NT2/D1 (cell line): ENCODE measurements at regions not wholly inside any gene's neighbourhood (a gene's known extent, or its start where the extent isn't known, plus 50 kb on each side); places are given as distances from the start of the nearest gene placed in this dataset.

ENCODE experiments used
- DNase-seq: peaks from one replicate; pipeline ENCODE4 v3.0.0-alpha.2; 2011; ENCODE audit warnings: low read depth, low spot score
- H3K27me3 ChIP-seq: 2 replicates; pipeline ENCODE4 v1.6.0; 2011; ENCODE audit warnings: mild to moderate bottlenecking; ENCODE audit not compliant: insufficient read length, insufficient read depth
- H3K36me3 ChIP-seq: 2 replicates; pipeline ENCODE4 v1.6.1; 2011; ENCODE audit warnings: mild to moderate bottlenecking, low read length, mixed read lengths; ENCODE audit not compliant: insufficient read depth, insufficient read length
- H3K4me1 ChIP-seq: 2 replicates; pipeline ENCODE4 v1.5.1; 2011; ENCODE audit not compliant: insufficient read depth, insufficient read length
- H3K4me3 ChIP-seq: 2 replicates; pipeline ENCODE4 v1.5.1; 2011; ENCODE audit warnings: low read depth; ENCODE audit not compliant: insufficient read length
- H3K9ac ChIP-seq: 2 replicates; pipeline ENCODE4 v1.6.0; 2011; ENCODE audit warnings: low read depth; ENCODE audit not compliant: insufficient read length
- H3K9me3 ChIP-seq: 2 replicates; pipeline ENCODE4 v1.5.1; 2011; ENCODE audit warnings: mild to moderate bottlenecking, low read length; ENCODE audit not compliant: insufficient read depth
- SUZ12 ChIP-seq: IDR thresholded peaks from 2 replicates; pipeline ENCODE4 v1.6.1; 2011; ENCODE audit not compliant: insufficient read length, insufficient read depth; ENCODE audit errors: extremely low read depth
- YY1 ChIP-seq: IDR thresholded peaks from 2 replicates; pipeline ENCODE4 v1.6.1; 2011; ENCODE audit not compliant: insufficient read length, insufficient read depth
- ZNF274 ChIP-seq: IDR thresholded peaks from 2 replicates; pipeline ENCODE4 v1.6.1; 2011; ENCODE audit warnings: mild to moderate bottlenecking, low read depth, low read length

DNA sequence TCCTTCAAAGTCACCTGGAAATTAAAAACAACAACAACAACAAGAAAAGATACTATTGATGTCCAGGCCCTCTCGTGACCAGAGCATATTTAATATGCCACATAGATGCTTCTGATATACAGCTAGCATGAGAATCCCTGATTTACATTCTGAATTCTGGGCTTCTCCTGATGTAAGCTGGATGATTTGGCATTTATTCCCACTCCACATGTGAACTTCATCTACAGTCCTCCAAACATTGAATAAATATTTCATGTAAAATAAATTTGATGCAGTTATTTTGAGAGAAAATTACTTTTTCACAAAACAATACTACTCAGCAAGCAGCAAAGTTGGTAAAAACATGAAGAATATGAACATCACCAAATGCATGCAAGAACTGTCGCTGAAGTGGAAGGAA, 453.2 kb upstream of the SETBP1 start:
- Histone ChIP-seq H3K27me3 (no peaks in the 10 kb centered on the region), H3K4me3 (no peak overlapping the region), H3K36me3 (no peaks in the 10 kb centered on the region), H3K9ac (no peak overlapping the region), H3K4me1 (no peaks in the 10 kb centered on the region), H3K9me3 (no peaks in the 10 kb centered on the region)
- no peak for DNase-seq
- TF ChIP-seq ZNF274: no peak
- no peak for TF ChIP-seq SUZ12
- TF ChIP-seq YY1: no peak

DNA sequence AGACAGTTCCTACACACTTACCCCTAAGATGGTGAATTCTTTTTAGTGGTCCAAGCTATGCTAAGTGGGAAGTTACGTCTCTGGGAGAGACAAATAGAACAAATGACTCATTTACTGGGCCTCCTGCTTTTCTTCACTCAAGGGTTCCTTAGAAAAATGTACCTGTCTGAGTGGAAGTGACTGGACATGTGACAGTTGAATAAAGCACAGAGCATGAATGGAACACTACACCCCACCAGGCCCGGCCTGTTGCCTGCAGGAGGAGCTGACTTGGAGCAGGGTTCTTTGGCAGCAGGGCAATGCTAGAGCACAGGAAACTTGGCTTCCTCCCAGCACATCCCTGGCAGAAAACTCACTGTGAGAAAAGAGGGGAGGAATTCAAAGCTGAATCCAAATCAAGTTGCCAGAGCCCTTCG, 451.0 kb upstream of the SETBP1 start:
- Histone ChIP-seq H3K9ac (no peak overlapping the region), H3K4me3 (no peak overlapping the region), H3K27me3 (no peaks in the 10 kb centered on the region), H3K9me3 (no peaks in the 10 kb centered on the region), H3K4me1 (no peaks in the 10 kb centered on the region), H3K36me3 (no peaks in the 10 kb centered on the region)
- TF ChIP-seq ZNF274 (no peak), YY1 (no peak), SUZ12 (no peak)
- no peak for DNase-seq

DNA sequence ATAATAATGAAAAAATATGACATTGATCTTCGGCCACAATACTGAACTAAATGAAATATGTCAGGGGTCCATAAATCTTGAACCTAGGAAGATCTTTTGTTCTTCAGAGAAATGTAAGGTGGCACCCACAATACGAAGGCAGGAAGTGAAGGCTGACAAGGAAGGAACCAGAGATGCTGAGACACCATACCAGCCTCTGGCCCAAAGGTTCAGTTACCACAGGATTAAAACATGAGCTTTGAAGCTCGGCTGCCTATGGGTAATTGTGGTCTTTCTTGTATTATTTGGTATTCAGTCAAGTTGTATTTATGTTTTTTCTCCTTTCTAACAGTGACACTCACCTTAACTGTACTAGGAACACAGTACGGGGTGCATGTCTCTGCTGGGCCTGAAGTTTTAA, 448.8 kb upstream of the SETBP1 start:
- Histone ChIP-seq H3K36me3 (no peaks in the 10 kb centered on the region), H3K27me3 (no peaks in the 10 kb centered on the region), H3K4me3 (no peak overlapping the region), H3K4me1 (no peaks in the 10 kb centered on the region), H3K9me3 (no peaks in the 10 kb centered on the region), H3K9ac (no peak overlapping the region)
- no peak for DNase-seq
- no peak for TF ChIP-seq SUZ12
- no peak for TF ChIP-seq YY1
- no peak for TF ChIP-seq ZNF274

DNA sequence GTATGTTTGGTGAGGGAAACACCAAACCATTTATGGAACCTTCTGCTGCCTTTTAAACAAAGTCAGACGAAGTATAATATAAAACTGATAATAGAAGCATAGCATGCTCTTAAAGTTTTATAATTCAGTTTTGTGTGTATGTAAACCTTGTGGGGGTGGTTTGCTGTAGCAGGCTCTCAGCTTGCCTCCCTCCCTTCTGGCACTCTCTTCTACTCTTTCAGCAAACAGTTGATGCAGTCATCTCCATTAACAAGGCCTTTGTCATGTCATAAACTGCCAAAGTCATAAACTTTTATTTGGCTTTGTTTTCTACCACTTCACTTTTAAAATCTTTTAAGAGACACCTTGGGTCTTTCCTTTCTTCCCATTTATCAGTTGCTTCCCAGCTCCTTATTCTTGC, 448.2 kb upstream of the SETBP1 start:
- H3K27me3 ChIP-seq: no peaks in the 10 kb centered on the region
- no peaks in the 10 kb centered on the region for H3K9me3 ChIP-seq
- no peaks in the 10 kb centered on the region for H3K36me3 ChIP-seq
- no peak overlapping the region for H3K9ac ChIP-seq
- no peaks in the 10 kb centered on the region for H3K4me1 ChIP-seq
- DNase-seq: no peak
- H3K4me3 ChIP-seq: no peak overlapping the region
- no peak for TF ChIP-seq ZNF274
- TF ChIP-seq YY1: no peak

DNA sequence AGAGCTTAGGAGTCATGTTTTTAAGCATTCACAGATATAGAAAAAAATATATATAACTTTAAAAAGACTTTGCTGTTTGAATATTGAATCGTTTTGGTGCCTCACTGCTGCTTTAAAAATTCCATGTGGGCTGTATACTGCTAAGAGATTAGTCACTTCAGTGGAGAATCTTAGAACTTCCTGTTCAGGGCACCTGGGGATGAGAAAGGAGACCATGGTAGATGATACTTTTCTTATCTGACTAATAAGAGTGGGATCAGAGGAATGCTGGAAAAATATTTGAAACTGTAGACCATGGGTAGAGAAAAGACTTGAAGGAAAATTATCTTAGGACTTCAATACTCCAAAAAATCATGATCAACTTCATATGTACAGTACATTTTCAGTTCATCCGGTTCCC, 442.2 kb upstream of the SETBP1 start:
- H3K36me3 ChIP-seq: no peaks in the 10 kb centered on the region
- no peak for DNase-seq
- no peak for TF ChIP-seq ZNF274
- no peak overlapping the region for H3K4me3 ChIP-seq
- no peaks in the 10 kb centered on the region for H3K27me3 ChIP-seq
- no peaks in the 10 kb centered on the region for H3K4me1 ChIP-seq
- H3K9me3 ChIP-seq: no peaks in the 10 kb centered on the region
- H3K9ac ChIP-seq: no peak overlapping the region

DNA sequence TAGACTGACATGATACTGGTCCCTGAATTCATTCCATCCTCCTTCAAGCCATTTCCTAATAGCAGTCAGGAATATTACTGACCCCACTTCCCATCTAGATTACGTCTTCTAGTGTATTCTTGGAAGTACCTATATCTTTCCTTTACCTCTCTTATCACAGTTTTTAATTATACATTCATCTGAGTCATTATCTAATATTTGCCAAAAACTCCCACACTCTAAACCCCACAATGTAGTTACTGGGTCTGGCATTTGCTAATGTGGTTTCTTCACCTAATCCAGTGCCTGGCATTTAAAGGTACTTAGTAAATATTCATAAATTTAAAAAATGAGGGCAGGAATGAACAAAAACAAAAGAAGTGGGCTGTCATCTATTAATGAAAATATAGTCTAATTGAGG, 441.8 kb upstream of the SETBP1 start:
- H3K4me3 ChIP-seq: no peak overlapping the region
- TF ChIP-seq SUZ12 (no peak), ZNF274 (no peak), YY1 (no peak)
- no peak for DNase-seq
- H3K36me3 ChIP-seq: no peaks in the 10 kb centered on the region
- H3K27me3 ChIP-seq: no peaks in the 10 kb centered on the region
- no peaks in the 10 kb centered on the region for H3K4me1 ChIP-seq
- H3K9me3 ChIP-seq: no peaks in the 10 kb centered on the region
- H3K9ac ChIP-seq: no peak overlapping the region

DNA sequence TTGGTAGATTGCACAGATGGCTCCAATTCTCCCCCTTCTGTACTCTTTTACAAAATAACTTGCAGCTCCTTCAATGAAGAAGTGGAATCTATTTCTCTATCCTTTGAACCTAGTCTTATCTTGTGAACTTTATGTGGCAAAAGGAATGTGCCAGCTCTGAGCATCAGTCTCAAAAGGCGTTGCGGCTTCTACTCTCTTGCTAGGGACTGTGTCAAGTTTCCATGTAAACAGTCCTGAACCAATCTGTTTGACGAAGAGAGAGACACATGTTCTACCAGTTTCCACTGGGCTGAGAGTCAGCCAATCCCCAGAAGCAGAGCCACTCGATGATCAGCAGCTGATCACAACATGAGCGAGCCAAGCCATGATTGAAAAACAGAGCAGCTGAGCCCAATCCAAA, 439.7 kb upstream of the SETBP1 start:
- H3K9me3 ChIP-seq: no peaks in the 10 kb centered on the region

DNA sequence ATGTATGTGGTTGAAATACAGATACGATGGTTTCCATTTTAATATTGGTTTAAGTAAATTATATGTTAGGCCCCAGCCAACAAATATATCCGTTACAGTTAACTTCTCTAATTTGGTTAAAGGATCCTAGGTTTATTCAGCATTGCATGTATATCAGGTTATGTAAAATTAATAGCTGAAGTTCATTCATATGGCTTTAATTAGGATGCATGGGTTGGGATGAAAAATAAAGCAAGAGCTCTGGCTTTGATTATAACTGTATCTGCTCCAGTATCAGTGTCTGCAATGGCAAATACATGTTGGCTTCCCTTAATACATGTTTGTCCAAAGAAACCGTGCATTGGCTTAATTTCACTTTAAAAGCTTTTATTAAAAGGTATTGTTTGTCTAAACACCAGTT, 435.7 kb upstream of the SETBP1 start:
- Histone ChIP-seq H3K4me1 (no peaks in the 10 kb centered on the region), H3K9ac (no peak overlapping the region), H3K27me3 (no peaks in the 10 kb centered on the region), H3K4me3 (no peak overlapping the region), H3K9me3 (no peaks in the 10 kb centered on the region), H3K36me3 (no peaks in the 10 kb centered on the region)
- no peak for TF ChIP-seq SUZ12
- no peak for TF ChIP-seq YY1
- TF ChIP-seq ZNF274: no peak
- DNase-seq: no peak

More for the DNA sequence above, 439.7 kb upstream of the SETBP1 start:
- no peak for TF ChIP-seq YY1
- Histone ChIP-seq H3K27me3 (no peaks in the 10 kb centered on the region), H3K4me1 (no peaks in the 10 kb centered on the region), H3K36me3 (no peaks in the 10 kb centered on the region), H3K4me3 (no peak overlapping the region), H3K9ac (no peak overlapping the region)
- DNase-seq: no peak
